ENCODE measurements at regions not wholly inside any gene's neighbourhood (a gene's known extent, or its start where the extent isn't known, plus 50 kb on each side); places are given as distances from the start of the nearest gene placed in this dataset.

DNA sequence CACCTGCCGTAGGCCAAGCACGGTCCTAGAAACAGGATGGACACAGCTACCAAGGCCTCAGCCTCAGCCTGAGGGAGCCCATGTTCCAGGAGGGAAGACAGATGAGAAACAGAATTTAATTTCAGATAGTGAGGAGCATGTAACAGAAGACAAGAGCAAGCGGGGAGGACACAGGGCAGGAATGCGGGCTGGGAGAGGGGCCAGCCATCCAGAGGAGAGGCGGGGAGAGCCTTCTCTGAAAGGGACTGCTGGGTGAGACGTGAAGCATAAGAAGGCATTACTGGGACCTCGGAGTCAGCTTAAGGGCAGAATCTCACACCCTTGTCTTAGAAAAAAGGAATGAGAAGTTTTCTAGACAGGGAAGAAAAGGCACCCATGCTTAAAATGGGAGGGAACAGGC is 271.7 kb upstream of the NSMCE3 start:
- CTCF ChIA-PET = no interaction called here
- no peaks in the 10 kb centered on the region for H3K36me3 ChIP-seq (ENCODE audit: control insufficient read depth in 2 of 2, extremely low read depth in 1 of 2, insufficient read depth in 2 of 2, low read length in 2 of 2)
- intact Hi-C loops (cut with micrococcal nuclease) = no loop called here
- H3K9me1 ChIP-seq (replicated peaks; ENCODE audit: control insufficient read depth, extremely low read depth, insufficient read depth, low read length) = no peaks in the 10 kb centered on the region
- H3K9me3 ChIP-seq (replicated peaks; ENCODE audit: control insufficient read depth, insufficient read depth, low read length) = no peaks in the 10 kb centered on the region
- no peak for DNase-seq (ENCODE audit: low read depth, low spot score)
- TF ChIP-seq, protein P1, sequence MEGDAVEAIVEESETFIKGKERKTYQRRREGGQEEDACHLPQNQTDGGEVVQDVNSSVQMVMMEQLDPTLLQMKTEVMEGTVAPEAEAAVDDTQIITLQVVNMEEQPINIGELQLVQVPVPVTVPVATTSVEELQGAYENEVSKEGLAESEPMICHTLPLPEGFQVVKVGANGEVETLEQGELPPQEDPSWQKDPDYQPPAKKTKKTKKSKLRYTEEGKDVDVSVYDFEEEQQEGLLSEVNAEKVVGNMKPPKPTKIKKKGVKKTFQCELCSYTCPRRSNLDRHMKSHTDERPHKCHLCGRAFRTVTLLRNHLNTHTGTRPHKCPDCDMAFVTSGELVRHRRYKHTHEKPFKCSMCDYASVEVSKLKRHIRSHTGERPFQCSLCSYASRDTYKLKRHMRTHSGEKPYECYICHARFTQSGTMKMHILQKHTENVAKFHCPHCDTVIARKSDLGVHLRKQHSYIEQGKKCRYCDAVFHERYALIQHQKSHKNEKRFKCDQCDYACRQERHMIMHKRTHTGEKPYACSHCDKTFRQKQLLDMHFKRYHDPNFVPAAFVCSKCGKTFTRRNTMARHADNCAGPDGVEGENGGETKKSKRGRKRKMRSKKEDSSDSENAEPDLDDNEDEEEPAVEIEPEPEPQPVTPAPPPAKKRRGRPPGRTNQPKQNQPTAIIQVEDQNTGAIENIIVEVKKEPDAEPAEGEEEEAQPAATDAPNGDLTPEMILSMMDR (IDR thresholded peaks at IDR 0.05; ENCODE audit: extremely low read depth in 1 of 2, insufficient read depth in 1 of 2, low read depth in 1 of 2, low read length in 2 of 2) = no peak
- TF ChIP-seq GATA2 (IDR thresholded peaks at IDR 0.05; ENCODE audit: insufficient read depth, insufficient read length, low read depth, low read length) (no peak), POLR2A (IDR thresholded peaks at IDR 0.05; ENCODE audit: low read depth, low read length) (no peak), MYC (IDR thresholded peaks at IDR 0.05; ENCODE audit: low read depth, low read length) (no peak), FOS (IDR thresholded peaks at IDR 0.05; ENCODE audit: borderline replicate concordance, insufficient read depth, low read length) (no peak), EZH2 (IDR thresholded peaks at IDR 0.05; ENCODE audit: borderline replicate concordance, low read depth, low read length, severe bottlenecking) (no peak), POLR2AphosphoS5 (IDR thresholded peaks at IDR 0.05; ENCODE audit: insufficient read depth, low read depth, low read length) (no peak), JUN (IDR thresholded peaks at IDR 0.05; ENCODE audit: borderline replicate concordance, insufficient read depth, insufficient read length, low read depth) (no peak)
- TF ChIP-seq, protein P2, sequence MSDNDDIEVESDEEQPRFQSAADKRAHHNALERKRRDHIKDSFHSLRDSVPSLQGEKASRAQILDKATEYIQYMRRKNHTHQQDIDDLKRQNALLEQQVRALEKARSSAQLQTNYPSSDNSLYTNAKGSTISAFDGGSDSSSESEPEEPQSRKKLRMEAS (IDR thresholded peaks at IDR 0.05; ENCODE audit: insufficient read depth, insufficient read length) = no peak
- H3K4me3 ChIP-seq (replicated peaks in 1 of 3; ENCODE audit: insufficient read depth in 1 of 3, low read depth in 1 of 3, low read length in 3 of 3) = no peak overlapping the region
- H3K4me1 ChIP-seq (ENCODE audit: control insufficient read depth, extremely low read depth, insufficient read depth, low read length) = no peaks in the 10 kb centered on the region
- no peak for FAIRE-seq
- H3K79me2 ChIP-seq (ENCODE audit: control insufficient read depth, insufficient read depth, low read length) = no peaks in the 10 kb centered on the region
- no TSS peak for BruUV-seq (replicated peaks)
- H2AFZ ChIP-seq (ENCODE audit: low read depth, low read length) = no peak overlapping the region
- no peak overlapping the region for H3K27ac ChIP-seq (ENCODE audit: insufficient read depth, low read depth, low read length)
- no peaks in the 10 kb centered on the region for H4K20me1 ChIP-seq (replicated peaks; ENCODE audit: control insufficient read depth, extremely low read depth, insufficient read depth, low read length)
- H3K4me2 ChIP-seq (ENCODE audit: insufficient read depth, low read length) = no peak overlapping the region
- no peak overlapping the region for H3K9ac ChIP-seq (replicated peaks; ENCODE audit: extremely low read depth, insufficient read depth, low read length)
- no peaks in the 10 kb centered on the region for H3K27me3 ChIP-seq (ENCODE audit: control insufficient read depth in 2 of 2, insufficient read depth in 2 of 2, low read length in 2 of 2)
- POLR2A ChIA-PET = no interaction called here
- dilution Hi-C loops (cut with MboI; ENCODE audit: extremely low pct_ligation_motif_present, low sequenced_read_pairs) = no loop called here
